ENCODE measurements at regions not wholly inside any gene's neighbourhood (a gene's known extent, or its start where the extent isn't known, plus 50 kb on each side); places are given as distances from the start of the nearest gene placed in this dataset.

- Histone ChIP-seq H3K27ac (no peak overlapping the region), H3K36me3 (ENCODE audit: control insufficient read depth, insufficient read depth, low read length) (no peaks in the 10 kb centered on the region), H3K9me3 (ENCODE audit: control insufficient read depth, low read length) (no peaks in the 10 kb centered on the region), H3K4me1 (no peaks in the 10 kb centered on the region), H3K27me3 (ENCODE audit: control insufficient read depth, insufficient read depth, low read length) (no peaks in the 10 kb centered on the region), H2AFZ (no peak overlapping the region), H3K4me2 (ENCODE audit: low read length) (no peak overlapping the region), H3K4me3 (ENCODE audit: low read depth, low read length) (no peak overlapping the region), H3K9ac (no peak overlapping the region), H3K79me2 (no peaks in the 10 kb centered on the region)
- no peak for TF ChIP-seq CTCF (IDR thresholded peaks at IDR 0.05)
Observed at GRCh38 chr6:169902070-169902469, 150.6 kb downstream of the ERMARD start.

- Histone ChIP-seq H3K4me2 (ENCODE audit: low read length) (no peak overlapping the region), H2AFZ (no peak overlapping the region), H3K9me3 (ENCODE audit: control insufficient read depth, low read length) (no peaks in the 10 kb centered on the region), H3K9ac (no peak overlapping the region), H3K36me3 (ENCODE audit: control insufficient read depth, insufficient read depth, low read length) (no peaks in the 10 kb centered on the region), H3K27me3 (ENCODE audit: control insufficient read depth, insufficient read depth, low read length) (no peaks in the 10 kb centered on the region), H3K79me2 (no peaks in the 10 kb centered on the region), H3K4me3 (ENCODE audit: low read depth, low read length) (no peak overlapping the region), H3K4me1 (no peaks in the 10 kb centered on the region), H3K27ac (no peak overlapping the region)
- TF ChIP-seq CTCF (IDR thresholded peaks at IDR 0.05) = no peak
Observed at GRCh38 chr6:169899481-169900145, 148.2 kb downstream of the ERMARD start.

GRCh38 chr6:169898788-169899480 lies 147.5 kb downstream of the ERMARD start:
- H3K4me3 ChIP-seq (ENCODE audit: low read depth, low read length) = no peak overlapping the region
- TF ChIP-seq CTCF (IDR thresholded peaks at IDR 0.05) = no peak
- H3K27ac ChIP-seq = no peak overlapping the region

GRCh38 chr6:169897601-169898358 lies 146.4 kb downstream of the ERMARD start:
- H3K9ac ChIP-seq = no peak overlapping the region
- no peak for TF ChIP-seq CTCF (IDR thresholded peaks at IDR 0.05)
- H3K27me3 ChIP-seq (ENCODE audit: control insufficient read depth, insufficient read depth, low read length) = no peaks in the 10 kb centered on the region

More at GRCh38 chr6:169898788-169899480, 147.5 kb downstream of the ERMARD start:
- Histone ChIP-seq H3K79me2 (no peaks in the 10 kb centered on the region), H3K36me3 (ENCODE audit: control insufficient read depth, insufficient read depth, low read length) (no peaks in the 10 kb centered on the region), H3K4me1 (no peaks in the 10 kb centered on the region), H2AFZ (no peak overlapping the region), H3K27me3 (ENCODE audit: control insufficient read depth, insufficient read depth, low read length) (no peaks in the 10 kb centered on the region), H3K9me3 (ENCODE audit: control insufficient read depth, low read length) (no peaks in the 10 kb centered on the region), H3K4me2 (ENCODE audit: low read length) (no peak overlapping the region), H3K9ac (no peak overlapping the region)

More at GRCh38 chr6:169897601-169898358, 146.4 kb downstream of the ERMARD start:
- no peak overlapping the region for H3K27ac ChIP-seq
- no peak overlapping the region for H3K4me2 ChIP-seq (ENCODE audit: low read length)
- H3K36me3 ChIP-seq (ENCODE audit: control insufficient read depth, insufficient read depth, low read length) = no peaks in the 10 kb centered on the region
- no peaks in the 10 kb centered on the region for H3K4me1 ChIP-seq
- H3K4me3 ChIP-seq (ENCODE audit: low read depth, low read length) = no peak overlapping the region
- H3K9me3 ChIP-seq (ENCODE audit: control insufficient read depth, low read length) = no peaks in the 10 kb centered on the region
- H3K79me2 ChIP-seq = no peaks in the 10 kb centered on the region
- H2AFZ ChIP-seq = no peak overlapping the region
